Neuronal stem cell (in vitro differentiated cells): ENCODE measurements at regions not wholly inside any gene's neighbourhood (a gene's known extent, or its start where the extent isn't known, plus 50 kb on each side); places are given as distances from the start of the nearest gene placed in this dataset.

Experiments
- DNase-seq: peaks from one replicate; pipeline ENCODE4 v3.0.0-alpha.2; 2013; ENCODE audit warnings: low spot score
- H2AFZ ChIP-seq: one replicate; pipeline ENCODE4 v1.6.1; 2013; ENCODE audit warnings: mild to moderate bottlenecking, low read length, inconsistent platforms
- H2AK5ac ChIP-seq: 2 replicates; pipeline ENCODE4 v1.6.1; 2013; ENCODE audit warnings: low read depth, mild to moderate bottlenecking, inconsistent platforms, low read length, moderate library complexity, mixed read lengths
- H2BK120ac ChIP-seq: 2 replicates; pipeline ENCODE4 v1.6.1; 2013; ENCODE audit warnings: low read depth, mild to moderate bottlenecking, inconsistent platforms, low read length, moderate library complexity, mixed read lengths
- H2BK12ac ChIP-seq: one replicate; pipeline ENCODE4 v1.6.1; 2013; ENCODE audit warnings: low read length, inconsistent platforms
- H2BK15ac ChIP-seq: 2 replicates; pipeline ENCODE4 v1.6.1; 2013; ENCODE audit warnings: mild to moderate bottlenecking, low read length, inconsistent platforms, mixed read lengths
- H2BK5ac ChIP-seq: one replicate; pipeline ENCODE4 v1.6.1; 2013; ENCODE audit warnings: inconsistent platforms, mild to moderate bottlenecking, low read length, moderate library complexity
- H3K14ac ChIP-seq: one replicate; pipeline ENCODE4 v1.6.1; 2013; ENCODE audit warnings: low read length, inconsistent platforms
- H3K18ac ChIP-seq: 2 replicates; pipeline ENCODE4 v1.6.1; 2013; ENCODE audit warnings: low read length, inconsistent platforms
- H3K23ac ChIP-seq: 2 replicates; pipeline ENCODE4 v1.6.1; 2013; ENCODE audit warnings: low read depth, mild to moderate bottlenecking, mixed read lengths, low read length, inconsistent platforms; ENCODE audit not compliant: poor library complexity
- H3K27ac ChIP-seq: replicated peaks from 3 replicates; pipeline ENCODE4 v1.5.1; 2013; ENCODE audit warnings: low read length, inconsistent platforms
- H3K27me3 ChIP-seq, 3 experiments: 2 replicates each; pipeline ENCODE4 v1.6.1; 2013; ENCODE audit warnings: low read length in 3 of 3, mild to moderate bottlenecking in 2 of 3, inconsistent platforms in 1 of 3, low read depth in 1 of 3, mixed read lengths in 1 of 3, moderate library complexity in 1 of 3; ENCODE audit not compliant: control insufficient read depth in 3 of 3, insufficient read depth in 3 of 3
- H3K36me3 ChIP-seq, 2 donors: replicated peaks in 1 of 2; 2 replicates each; pipeline ENCODE4 v1.6.1; 2013; ENCODE audit warnings: low read length in 2 of 2; ENCODE audit not compliant: control insufficient read depth in 2 of 2, insufficient read depth in 2 of 2
- H3K4ac ChIP-seq: 2 replicates; pipeline ENCODE4 v1.6.1; 2013; ENCODE audit warnings: inconsistent platforms, mild to moderate bottlenecking, low read length, moderate library complexity
- H3K4me1 ChIP-seq, 2 donors: 1 replicate in 1 of 2; 2 replicates in 1 of 2; pipeline ENCODE4 v1.6.1; 2013; ENCODE audit warnings: low read length in 2 of 2, low read depth in 1 of 2; ENCODE audit not compliant: control insufficient read depth in 2 of 2, insufficient read depth in 1 of 2
- H3K4me2 ChIP-seq: one replicate; pipeline ENCODE4 v1.6.1; 2013; ENCODE audit warnings: mild to moderate bottlenecking, low read length, inconsistent platforms; ENCODE audit not compliant: insufficient read depth, poor library complexity, severe bottlenecking
- H3K4me3 ChIP-seq, 2 donors: 2 replicates each; pipeline ENCODE4 v1.5.1; 2013; ENCODE audit warnings: low read length in 2 of 2, mild to moderate bottlenecking in 2 of 2, inconsistent platforms in 1 of 2, moderate library complexity in 1 of 2
- H3K79me1 ChIP-seq: one replicate; pipeline ENCODE4 v1.6.1; 2013; ENCODE audit warnings: low read depth, mild to moderate bottlenecking, inconsistent platforms, low read length, moderate library complexity
- H3K9ac ChIP-seq: one replicate; pipeline ENCODE4 v1.6.1; 2013; ENCODE audit warnings: mild to moderate bottlenecking, low read depth, low read length, inconsistent platforms; ENCODE audit not compliant: poor library complexity
- H3K9me3 ChIP-seq, 2 donors: replicated peaks in 1 of 2; 2 replicates each; pipeline versions ENCODE3 to v1.6.1; 2013; ENCODE audit warnings: low read length in 2 of 2, mild to moderate bottlenecking in 2 of 2, inconsistent platforms in 1 of 2, low read depth in 1 of 2, mixed read lengths in 1 of 2, moderate library complexity in 1 of 2; ENCODE audit not compliant: control insufficient read depth in 2 of 2, insufficient read depth in 1 of 2
- H4K8ac ChIP-seq: one replicate; pipeline ENCODE4 v1.6.1; 2013; ENCODE audit warnings: low read depth, mild to moderate bottlenecking, inconsistent platforms, low read length, moderate library complexity
- H4K91ac ChIP-seq: one replicate; pipeline ENCODE4 v1.6.1; 2013; ENCODE audit warnings: low read length, low read depth, mild to moderate bottlenecking, inconsistent platforms; ENCODE audit not compliant: poor library complexity
- WGBS, 2 donors: extraction: QIAGEN DNeasy Blood & Tissue Kit; methylation state at CpG; one replicate each; pipeline ENCODE4 v1.1.7; 2013; ENCODE audit warnings: missing lambda C conversion rate in 2 of 2, mixed read lengths in 1 of 2; ENCODE audit not compliant: insufficient read length in 2 of 2, insufficient replicate concordance in 1 of 2; ENCODE audit errors: extremely low coverage in 2 of 2; 5-methylcytosine and 5-hydroxymethylcytosine counted together

GRCh38 chr18:68409576-68409975 lies 305.3 kb downstream of the TMX3 start:
- no peak overlapping the region for H3K14ac ChIP-seq
- no CpG with 5 or more reads among the region's 2 CpGs for WGBS, 2 donors
- no peaks in the 10 kb centered on the region for H3K36me3 ChIP-seq
- H4K8ac ChIP-seq = no peak overlapping the region
- H3K18ac ChIP-seq = no peak overlapping the region
- H2BK15ac ChIP-seq = no peak overlapping the region
- H2BK5ac ChIP-seq = no peak overlapping the region
- no peak overlapping the region for H3K27ac ChIP-seq
- H2AFZ ChIP-seq = no peak overlapping the region
- no peaks in the 10 kb centered on the region for H3K9me3 ChIP-seq
- no peak overlapping the region for H3K23ac ChIP-seq
- H3K4me3 ChIP-seq = no peak overlapping the region
- no peaks in the 10 kb centered on the region for H3K79me1 ChIP-seq
- peaks cover 0 to 1% of the 10 kb centered on the region in 2 donors for H3K4me1 ChIP-seq
- H3K4me2 ChIP-seq = no peak overlapping the region
- no peak overlapping the region for H2BK12ac ChIP-seq
- no peak overlapping the region for H3K4ac ChIP-seq
- no peak overlapping the region for H2BK120ac ChIP-seq
- H2AK5ac ChIP-seq = no peak overlapping the region
- no peak for DNase-seq
- no peak overlapping the region for H3K9ac ChIP-seq
- no peaks in the 10 kb centered on the region for H3K27me3 ChIP-seq
- no peak overlapping the region for H4K91ac ChIP-seq

DNA sequence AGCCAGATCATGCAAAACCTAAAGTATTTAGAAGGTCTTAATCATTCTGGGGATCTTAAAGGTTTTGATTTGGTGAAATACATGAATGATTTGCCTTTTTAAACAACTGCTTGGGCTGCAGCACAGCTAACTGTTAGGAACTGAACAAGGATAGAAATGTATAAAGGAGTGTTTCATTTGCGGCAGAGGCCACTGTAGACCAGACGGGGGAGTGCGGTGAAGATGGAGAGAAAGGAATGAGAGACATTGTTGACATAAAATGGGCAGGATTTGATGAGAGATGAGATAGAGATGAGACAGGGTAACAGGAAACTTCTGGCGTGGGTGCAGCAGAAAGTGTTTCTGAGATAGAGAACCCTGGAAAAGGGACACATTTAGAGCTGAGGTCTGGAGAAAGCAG lies 308.1 kb downstream of the TMX3 start:
- H4K91ac ChIP-seq = no peak overlapping the region

DNA sequence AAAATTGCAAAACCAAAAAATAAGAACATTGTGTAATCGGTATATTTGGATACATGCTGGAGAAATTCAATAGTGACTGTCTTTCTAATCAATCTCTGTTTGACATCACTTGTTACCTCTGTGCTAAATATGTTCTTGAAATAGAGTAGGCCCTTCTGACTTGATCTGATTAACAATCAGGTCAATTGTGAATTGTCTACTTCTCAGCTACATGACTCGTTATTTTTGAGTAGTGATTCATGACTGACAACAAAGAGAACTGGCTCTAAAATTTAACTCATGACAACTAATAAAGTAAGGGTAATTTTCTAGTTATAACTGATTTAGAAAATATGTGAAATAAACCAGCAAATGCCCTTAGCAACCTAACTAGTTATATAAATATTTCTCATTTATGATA lies 312.1 kb downstream of the TMX3 start:
- H2AFZ ChIP-seq = no peak overlapping the region
- H2BK120ac ChIP-seq = no peak overlapping the region
- H3K27ac ChIP-seq = no peak overlapping the region
- H3K27me3 ChIP-seq = no peaks in the 10 kb centered on the region
- no peaks in the 10 kb centered on the region for H3K79me1 ChIP-seq
- H2BK15ac ChIP-seq = no peak overlapping the region
- no peaks in the 10 kb centered on the region for H3K4me1 ChIP-seq
- no peak overlapping the region for H3K23ac ChIP-seq
- H3K4me2 ChIP-seq = no peak overlapping the region
- no peak overlapping the region for H3K4me3 ChIP-seq
- H4K91ac ChIP-seq = no peak overlapping the region
- no CpG with 5 or more reads among the region's 2 CpGs for WGBS, 2 donors
- no peaks in the 10 kb centered on the region for H3K36me3 ChIP-seq
- H4K8ac ChIP-seq = no peak overlapping the region
- DNase-seq = no peak
- H2BK12ac ChIP-seq = no peak overlapping the region
- H3K9ac ChIP-seq = no peak overlapping the region
- H3K9me3 ChIP-seq = no peaks in the 10 kb centered on the region
- H3K4ac ChIP-seq = no peak overlapping the region
- H3K18ac ChIP-seq = no peak overlapping the region
- H2BK5ac ChIP-seq = no peak overlapping the region
- no peak overlapping the region for H3K14ac ChIP-seq
- H2AK5ac ChIP-seq = no peak overlapping the region

More for the DNA sequence above, 308.1 kb downstream of the TMX3 start:
- H3K27ac ChIP-seq = no peak overlapping the region
- no peak overlapping the region for H2AK5ac ChIP-seq
- WGBS, 2 donors = no CpG with 5 or more reads among the region's 4 CpGs
- no peaks in the 10 kb centered on the region for H3K9me3 ChIP-seq
- no peak overlapping the region for H3K23ac ChIP-seq
- no peak overlapping the region for H3K9ac ChIP-seq
- no peaks in the 10 kb centered on the region for H3K79me1 ChIP-seq
- H3K27me3 ChIP-seq = no peaks in the 10 kb centered on the region
- no peak overlapping the region for H3K14ac ChIP-seq
- no peak overlapping the region for H3K18ac ChIP-seq
- H3K4me1 ChIP-seq = no peaks in the 10 kb centered on the region
- DNase-seq = no peak
- no peak overlapping the region for H2BK5ac ChIP-seq
- no peaks in the 10 kb centered on the region for H3K36me3 ChIP-seq
- H2BK15ac ChIP-seq = no peak overlapping the region
- H3K4me3 ChIP-seq = no peak overlapping the region
- no peak overlapping the region for H3K4ac ChIP-seq
- no peak overlapping the region for H3K4me2 ChIP-seq
- no peak overlapping the region for H4K8ac ChIP-seq
- peak overlapping the region; percentile 73 for H2AFZ ChIP-seq
- no peak overlapping the region for H2BK12ac ChIP-seq
- no peak overlapping the region for H2BK120ac ChIP-seq

GRCh38 chr18:68400889-68401288 lies 314.0 kb downstream of the TMX3 start:
- no peak overlapping the region for H3K27ac ChIP-seq
- H2BK120ac ChIP-seq = no peak overlapping the region
- no peak overlapping the region for H3K14ac ChIP-seq
- no peak overlapping the region for H2BK5ac ChIP-seq
- H3K4ac ChIP-seq = no peak overlapping the region
- H3K18ac ChIP-seq = no peak overlapping the region
- no peak overlapping the region for H2BK15ac ChIP-seq
- no peak overlapping the region for H4K91ac ChIP-seq
- no peak overlapping the region for H2AFZ ChIP-seq
- H3K23ac ChIP-seq = no peak overlapping the region
- H3K36me3 ChIP-seq = no peaks in the 10 kb centered on the region
- no peak overlapping the region for H2AK5ac ChIP-seq
- no peaks in the 10 kb centered on the region for H3K4me1 ChIP-seq
- no peak for DNase-seq
- no peak overlapping the region for H3K4me2 ChIP-seq
- no peak overlapping the region for H3K9ac ChIP-seq
- H4K8ac ChIP-seq = no peak overlapping the region
- H3K9me3 ChIP-seq = no peaks in the 10 kb centered on the region
- no peaks in the 10 kb centered on the region for H3K27me3 ChIP-seq
- no peak overlapping the region for H3K4me3 ChIP-seq
- no peaks in the 10 kb centered on the region for H3K79me1 ChIP-seq
- no peak overlapping the region for H2BK12ac ChIP-seq
- WGBS, 2 donors = 100% methylated on average over 1 of the region's 3 CpGs; no CpG with 5 or more reads in 1 of the 2 donors
